ENCODE measurements at regions not wholly inside any gene's neighbourhood (a gene's known extent, or its start where the extent isn't known, plus 50 kb on each side); places are given as distances from the start of the nearest gene placed in this dataset.

DNA sequence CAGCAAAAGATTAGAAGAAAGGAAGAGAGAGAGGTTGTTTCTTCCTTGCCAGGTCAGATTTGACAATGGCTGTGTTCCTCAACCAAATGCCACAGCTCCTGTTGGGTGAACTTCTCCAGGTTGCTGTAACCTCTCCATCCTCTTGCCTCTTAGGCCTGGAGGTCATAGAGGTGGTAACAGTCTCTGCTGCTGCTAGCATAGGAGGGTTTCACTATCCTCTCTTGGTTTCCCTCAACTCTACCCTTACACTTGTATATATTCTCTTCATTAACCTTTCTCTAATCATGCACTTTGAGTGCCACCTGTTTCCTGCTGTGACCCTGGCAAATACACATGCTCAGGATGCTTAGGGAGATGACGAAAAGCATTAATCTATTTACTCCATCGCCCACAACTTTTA lies 67.7 kb upstream of the HIF1A start:
- no peak for DNase-seq (ENCODE audit: low read depth)
- TF ChIP-seq, protein P1, sequence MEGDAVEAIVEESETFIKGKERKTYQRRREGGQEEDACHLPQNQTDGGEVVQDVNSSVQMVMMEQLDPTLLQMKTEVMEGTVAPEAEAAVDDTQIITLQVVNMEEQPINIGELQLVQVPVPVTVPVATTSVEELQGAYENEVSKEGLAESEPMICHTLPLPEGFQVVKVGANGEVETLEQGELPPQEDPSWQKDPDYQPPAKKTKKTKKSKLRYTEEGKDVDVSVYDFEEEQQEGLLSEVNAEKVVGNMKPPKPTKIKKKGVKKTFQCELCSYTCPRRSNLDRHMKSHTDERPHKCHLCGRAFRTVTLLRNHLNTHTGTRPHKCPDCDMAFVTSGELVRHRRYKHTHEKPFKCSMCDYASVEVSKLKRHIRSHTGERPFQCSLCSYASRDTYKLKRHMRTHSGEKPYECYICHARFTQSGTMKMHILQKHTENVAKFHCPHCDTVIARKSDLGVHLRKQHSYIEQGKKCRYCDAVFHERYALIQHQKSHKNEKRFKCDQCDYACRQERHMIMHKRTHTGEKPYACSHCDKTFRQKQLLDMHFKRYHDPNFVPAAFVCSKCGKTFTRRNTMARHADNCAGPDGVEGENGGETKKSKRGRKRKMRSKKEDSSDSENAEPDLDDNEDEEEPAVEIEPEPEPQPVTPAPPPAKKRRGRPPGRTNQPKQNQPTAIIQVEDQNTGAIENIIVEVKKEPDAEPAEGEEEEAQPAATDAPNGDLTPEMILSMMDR (conservative IDR thresholded peaks at IDR 0.05; ENCODE audit: low read length) = no peak
- no peak overlapping the region for H3K4me3 ChIP-seq (ENCODE audit: low read length)

DNA sequence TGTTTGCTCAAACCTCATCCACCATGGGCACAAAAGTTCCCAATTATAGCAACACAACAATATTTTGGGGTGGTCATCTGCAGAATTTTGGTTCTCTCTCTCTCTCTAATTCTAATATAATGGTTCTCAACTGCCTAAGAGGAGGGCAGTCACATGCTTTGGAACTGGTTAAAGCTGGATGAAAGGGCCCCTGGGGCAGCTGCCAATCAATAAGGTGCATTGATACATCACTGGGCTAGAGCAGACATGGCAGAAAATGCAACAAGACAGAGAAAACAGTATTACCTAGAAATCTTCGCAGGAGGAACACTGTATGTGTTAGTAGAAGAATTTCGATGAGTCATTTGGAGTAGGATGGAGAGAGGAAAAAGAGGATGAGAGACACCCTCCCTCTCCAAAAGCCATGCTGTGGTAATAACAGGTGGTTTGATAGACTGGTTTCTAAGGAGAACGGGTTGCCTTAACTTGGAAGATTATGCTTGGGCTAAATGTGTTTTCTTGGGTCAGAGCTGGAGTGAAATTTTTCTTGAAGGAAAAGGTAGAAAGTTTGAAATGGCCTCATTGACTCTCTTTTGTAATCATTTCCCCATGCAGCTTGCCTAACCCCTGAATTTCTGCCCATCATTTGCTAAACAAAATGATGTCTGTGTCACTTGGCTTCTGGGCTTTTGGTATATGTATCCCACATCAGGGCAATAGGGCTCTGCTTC lies 67.1 kb upstream of the HIF1A start:
- no peak overlapping the region for H3K4me3 ChIP-seq (ENCODE audit: low read length)
- TF ChIP-seq, protein P1 (conservative IDR thresholded peaks at IDR 0.05; ENCODE audit: low read length) = no peak
- DNase-seq (ENCODE audit: low read depth) = no peak

DNA sequence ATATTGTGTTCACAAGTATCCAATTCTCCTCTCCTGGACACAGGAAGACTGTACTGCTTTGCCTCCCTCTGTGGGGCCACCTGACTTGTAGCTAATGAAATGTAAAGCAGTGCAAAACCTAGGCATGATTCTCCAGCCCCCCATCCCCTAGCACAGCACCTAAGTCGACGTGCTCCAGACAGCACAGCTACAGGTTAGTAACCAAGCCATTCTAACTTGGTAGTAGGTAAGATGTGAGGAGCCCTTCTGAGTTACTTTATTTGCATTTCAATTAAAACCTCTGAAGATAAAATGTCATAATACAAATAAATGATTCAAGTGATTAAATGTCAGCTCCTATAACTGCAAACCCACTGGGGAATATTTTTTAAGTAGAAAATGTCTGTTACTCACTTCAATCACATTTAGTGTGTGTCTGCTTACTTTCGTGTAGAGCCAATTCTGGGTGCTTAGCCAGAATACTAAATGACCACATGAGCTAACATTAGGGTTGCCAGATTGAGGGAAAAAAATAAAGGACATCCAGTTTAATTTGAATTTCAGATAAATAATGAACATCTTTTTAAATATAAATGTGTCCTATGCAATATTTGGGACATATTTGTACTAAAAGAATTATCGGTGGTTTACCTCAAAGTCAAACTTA lies 64.8 kb upstream of the HIF1A start:
- no peak overlapping the region for H3K4me3 ChIP-seq (ENCODE audit: low read length)
- no peak for DNase-seq (ENCODE audit: low read depth)
- TF ChIP-seq, protein P1 (conservative IDR thresholded peaks at IDR 0.05; ENCODE audit: low read length) = no peak

DNA sequence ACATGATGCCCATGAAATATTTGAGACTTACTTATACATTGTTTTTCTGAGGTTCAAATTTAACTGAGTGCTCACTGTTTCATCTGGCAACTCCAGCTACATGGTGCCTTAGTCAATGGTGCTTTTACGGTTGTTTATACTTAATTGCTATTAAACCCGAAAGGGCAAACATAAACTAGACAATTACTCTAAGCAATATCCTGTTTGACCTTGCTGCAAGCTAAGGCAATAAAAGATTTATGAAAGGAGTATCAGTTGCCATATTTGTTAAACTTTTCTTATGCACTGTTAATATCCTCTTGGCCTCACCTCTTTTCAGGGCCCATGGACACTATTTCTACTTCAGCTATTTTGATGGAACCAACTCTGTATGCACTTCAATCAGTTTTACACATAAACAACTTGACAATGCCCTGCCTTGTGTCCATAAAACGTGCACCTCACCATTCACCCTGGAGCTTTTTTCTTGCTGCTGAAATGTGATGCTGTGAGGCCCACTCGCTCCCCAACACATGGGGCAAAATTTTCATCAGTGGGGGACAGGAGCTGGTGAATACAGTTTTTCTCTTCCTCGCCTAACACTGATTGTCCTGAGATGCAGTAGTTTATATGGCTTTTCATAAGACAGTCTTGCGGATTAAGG lies 64.1 kb upstream of the HIF1A start:
- TF ChIP-seq, protein P1 (conservative IDR thresholded peaks at IDR 0.05; ENCODE audit: low read length) = no peak
- no peak for DNase-seq (ENCODE audit: low read depth)
- H3K4me3 ChIP-seq (ENCODE audit: low read length) = no peak overlapping the region

DNA sequence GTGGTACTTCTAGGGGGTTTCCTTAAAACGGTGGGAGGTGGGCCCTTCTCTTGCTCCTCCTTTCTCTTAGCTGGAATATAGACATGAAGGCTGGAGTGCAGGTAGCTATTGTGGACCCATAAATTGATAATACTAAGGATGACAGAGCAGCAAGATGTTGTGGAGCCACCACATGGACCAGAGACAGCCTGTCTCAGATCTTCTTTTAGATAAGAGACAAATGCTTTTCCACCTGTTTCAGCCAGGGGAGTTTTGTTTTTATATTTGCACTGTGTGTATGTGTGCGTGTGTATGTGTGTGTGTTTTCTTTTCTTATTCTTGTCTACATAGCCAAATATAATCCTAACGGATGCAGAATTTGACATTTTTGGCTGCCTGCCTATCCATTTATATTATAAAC lies 62.9 kb upstream of the HIF1A start:
- no peak overlapping the region for H3K4me3 ChIP-seq (ENCODE audit: low read length)
- no peak for DNase-seq (ENCODE audit: low read depth)
- TF ChIP-seq, protein P1 (conservative IDR thresholded peaks at IDR 0.05; ENCODE audit: low read length) = no peak

DNA sequence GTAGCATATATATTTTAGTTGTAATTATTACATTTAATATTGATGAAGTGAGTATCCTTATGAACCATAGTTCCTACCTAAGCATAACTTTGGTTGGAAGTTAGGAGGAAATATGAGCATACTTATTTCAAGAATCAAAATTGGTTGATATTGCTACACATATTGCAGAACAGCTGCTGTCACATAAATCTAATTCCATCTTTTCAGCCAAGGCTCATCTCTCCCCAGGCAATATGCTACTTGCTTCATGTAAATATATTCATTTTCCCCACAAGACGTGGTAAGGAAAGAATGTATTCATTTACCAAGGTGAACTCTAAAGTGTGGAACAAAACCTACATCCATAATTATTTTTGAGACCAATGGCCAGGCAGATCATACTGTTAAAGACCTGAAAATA lies 62.5 kb upstream of the HIF1A start:
- TF ChIP-seq, protein P1 (conservative IDR thresholded peaks at IDR 0.05; ENCODE audit: low read length) = no peak
- H3K4me3 ChIP-seq (ENCODE audit: low read length) = no peak overlapping the region
- no peak for DNase-seq (ENCODE audit: low read depth)

DNA sequence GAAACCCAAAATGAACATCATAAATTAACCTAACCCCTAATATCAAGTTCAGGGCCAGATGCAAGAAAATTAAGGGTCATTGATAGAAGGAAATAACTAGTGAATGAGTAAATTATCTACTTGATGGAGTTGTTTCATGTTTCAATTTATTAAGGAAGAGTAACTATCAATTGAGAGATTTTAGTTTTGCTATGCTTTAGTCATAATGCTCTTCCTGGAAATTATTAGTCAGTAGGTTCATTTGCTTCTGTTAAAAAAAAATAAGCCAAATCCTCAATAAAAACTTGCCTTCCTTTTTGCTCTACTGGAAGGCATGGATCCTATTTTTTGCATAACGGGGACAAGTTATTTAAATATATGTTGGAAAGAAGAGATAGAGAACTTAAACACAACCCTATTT lies 59.0 kb upstream of the HIF1A start:
- no peak for DNase-seq (ENCODE audit: low read depth)
- TF ChIP-seq, protein P1 (conservative IDR thresholded peaks at IDR 0.05; ENCODE audit: low read length) = no peak
- H3K4me3 ChIP-seq (ENCODE audit: low read length) = no peak overlapping the region
